Islet of Langerhans (tissue), 1 donor: ENCODE measurements at regions not wholly inside any gene's neighbourhood (a gene's known extent, or its start where the extent isn't known, plus 50 kb on each side); places are given as distances from the start of the nearest gene placed in this dataset.

Experiments
- FAIRE-seq: peaks from one replicate; lab custom pipeline; 2011; peaks lifted over from hg19 to GRCh38; lab: Jason Lieb, UNC

DNA sequence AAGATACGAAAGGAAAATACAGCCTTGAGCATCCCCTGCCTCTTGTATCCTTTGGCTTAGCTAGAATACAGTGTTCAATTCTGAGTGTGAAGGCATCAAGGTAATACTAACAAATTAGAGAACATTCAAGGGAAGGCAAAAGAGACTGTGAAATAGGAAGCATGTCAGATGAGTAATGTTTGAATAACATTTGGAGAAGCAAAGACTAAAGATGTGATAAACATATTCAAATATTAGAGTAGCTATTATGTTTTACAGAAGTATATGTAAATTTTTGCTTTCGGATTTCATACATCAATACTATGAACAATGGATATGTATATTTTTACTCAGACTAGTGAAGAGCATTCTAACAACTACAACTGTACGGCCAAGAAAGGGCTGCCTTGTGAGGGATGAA is 161.7 kb upstream of the FN1 start:
- no peak for FAIRE-seq

GRCh38 chr2:215594766-215595165 is 158.9 kb upstream of the FN1 start:
- FAIRE-seq: no peak

GRCh38 chr2:215590010-215590745 is 154.3 kb upstream of the FN1 start:
- FAIRE-seq: no peak

GRCh38 chr2:215583881-215584280 is 148.0 kb upstream of the FN1 start:
- FAIRE-seq: no peak

GRCh38 chr2:215579809-215580208 is 143.9 kb upstream of the FN1 start:
- no peak for FAIRE-seq

DNA sequence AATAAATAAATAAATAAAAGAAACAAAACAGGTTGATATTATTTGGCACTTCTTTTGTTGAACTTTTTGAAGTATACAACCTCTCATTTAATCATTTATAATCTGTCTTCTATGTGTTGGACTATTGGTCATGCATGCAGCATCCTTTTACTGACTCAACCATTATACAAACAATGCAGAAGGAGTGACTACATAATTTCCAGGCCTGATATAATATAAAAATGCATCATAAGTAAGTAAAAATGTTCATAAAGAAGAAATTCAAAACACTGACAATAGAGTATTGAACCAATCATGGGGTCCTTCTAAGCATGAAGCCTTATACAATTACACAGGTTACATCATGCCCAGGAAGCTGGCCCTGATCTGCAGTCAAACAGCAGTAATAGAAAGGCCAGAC is 141.5 kb upstream of the FN1 start:
- no peak for FAIRE-seq

GRCh38 chr2:215576572-215576971 is 140.7 kb upstream of the FN1 start:
- no peak for FAIRE-seq

DNA sequence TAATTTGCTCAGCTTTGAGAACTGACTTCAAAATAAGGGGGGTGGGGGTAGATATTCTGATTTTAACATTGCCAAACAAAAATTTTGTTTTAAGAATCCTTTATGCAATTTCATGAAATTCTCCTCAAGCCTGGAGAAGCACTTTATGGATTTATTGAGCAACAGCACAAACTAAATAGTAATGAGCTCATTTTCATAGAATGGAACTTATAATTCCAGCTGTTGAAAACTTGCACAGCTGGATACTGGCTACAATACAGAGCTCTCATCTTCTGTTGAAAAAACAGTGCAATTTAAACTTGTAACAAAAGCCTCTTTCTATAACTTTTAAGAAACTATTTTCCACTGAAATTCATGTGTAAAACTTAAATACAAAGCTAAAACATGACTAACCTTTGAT is 137.6 kb upstream of the FN1 start:
- FAIRE-seq: no peak

- no peak for FAIRE-seq
These were observed 136.5 kb upstream of the FN1 start for GRCh38 chr2:215572341-215572848.

DNA sequence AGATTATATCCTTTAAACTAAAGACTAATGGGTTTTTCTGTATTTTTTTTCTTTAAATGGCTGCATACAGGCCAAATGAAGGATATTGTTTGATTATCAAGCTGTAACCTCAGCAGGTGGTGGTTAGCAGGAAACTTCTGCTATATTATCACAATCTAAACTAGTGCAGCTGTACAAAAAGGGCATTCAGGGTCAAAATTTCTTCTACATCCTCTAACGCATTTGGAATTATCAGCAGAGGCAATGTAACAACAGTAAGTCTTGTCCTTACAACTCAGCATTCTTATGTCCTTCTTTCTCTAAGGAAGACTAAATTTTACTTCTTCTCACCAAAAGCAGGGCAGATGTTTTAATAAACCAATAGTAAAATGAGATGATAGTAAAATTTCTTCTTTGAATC is 135.8 kb upstream of the FN1 start:
- FAIRE-seq: no peak

DNA sequence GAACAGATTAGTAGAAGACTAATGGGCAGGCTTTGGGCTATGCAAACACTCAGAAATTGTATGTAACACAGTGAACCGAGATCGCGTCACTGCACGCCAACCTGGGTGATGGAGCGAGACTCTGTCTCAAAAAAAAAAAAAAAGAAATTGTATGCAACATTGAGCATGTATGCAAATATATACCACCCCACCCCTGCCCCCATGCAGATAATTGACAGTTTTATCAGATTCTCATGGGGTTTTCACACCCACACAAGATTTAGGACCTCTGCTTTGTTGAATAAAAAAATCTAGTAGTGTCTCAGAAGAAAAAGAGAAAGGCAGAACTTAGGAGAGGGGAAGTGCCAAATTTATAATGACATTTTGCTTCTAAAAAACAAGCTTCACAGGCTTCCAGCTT is 131.6 kb upstream of the FN1 start:
- no peak for FAIRE-seq

DNA sequence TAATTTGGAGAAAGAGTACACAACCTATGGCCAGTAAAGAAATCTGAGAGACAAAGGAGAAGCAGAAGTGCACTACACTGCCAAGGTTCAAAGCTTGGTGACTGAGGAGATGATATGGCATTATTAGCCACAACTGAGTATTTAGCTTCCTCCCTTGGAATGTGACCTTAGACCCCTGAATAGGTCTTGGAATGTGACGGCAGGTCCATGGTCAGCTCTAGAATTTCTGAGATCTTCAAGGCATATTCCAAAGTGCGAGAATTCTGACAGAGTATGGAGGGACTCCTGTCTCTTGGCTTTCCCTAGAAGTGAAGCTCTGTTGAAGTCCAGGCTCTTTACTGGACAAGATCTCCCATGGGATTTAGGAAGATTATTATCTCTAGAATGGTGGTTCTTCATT is 130.0 kb upstream of the FN1 start:
- no peak for FAIRE-seq

- no peak for FAIRE-seq
These were observed 121.8 kb upstream of the FN1 start for GRCh38 chr2:215557701-215558100.

- no peak for FAIRE-seq
These were observed 121.1 kb upstream of the FN1 start for GRCh38 chr2:215556979-215557378.

DNA sequence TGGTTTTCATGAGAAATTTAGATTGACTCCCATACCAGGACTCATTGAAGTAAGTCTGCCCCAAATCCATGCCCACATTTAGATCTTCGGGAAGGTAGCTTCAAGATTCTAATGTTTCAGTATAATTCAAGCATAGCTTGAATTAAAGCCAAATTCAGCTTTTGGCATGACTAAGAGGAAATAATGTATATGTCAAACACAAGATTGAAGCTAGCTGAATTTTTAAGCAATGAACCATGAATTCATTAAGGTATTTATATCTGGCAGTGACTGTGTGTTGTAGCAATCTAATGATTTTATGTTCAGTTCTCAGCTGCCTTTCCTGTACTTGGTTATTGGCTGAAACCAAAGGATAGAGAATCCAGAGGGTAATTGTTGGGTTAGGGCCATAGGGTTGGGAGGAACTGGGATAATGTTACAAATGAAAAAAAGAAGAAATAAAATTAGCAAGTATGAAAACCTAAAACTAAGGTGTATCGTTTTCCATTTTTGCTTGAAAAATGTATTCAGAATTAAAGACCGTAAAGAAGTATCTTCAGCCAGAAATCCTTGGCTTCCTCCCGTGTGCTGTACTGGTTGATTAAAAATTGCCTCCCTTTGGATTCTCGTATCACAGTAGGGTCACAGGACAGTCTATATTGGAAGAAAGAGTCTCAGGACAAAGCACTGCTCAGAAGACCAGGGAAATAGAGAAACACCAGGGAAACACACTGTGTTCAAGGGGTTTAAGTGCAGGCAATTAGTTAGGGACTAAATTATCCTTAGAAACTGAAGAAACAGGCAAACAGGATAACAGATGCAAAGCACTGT is 119.0 kb upstream of the FN1 start:
- FAIRE-seq: no peak

GRCh38 chr2:215553946-215554345 is 118.1 kb upstream of the FN1 start:
- FAIRE-seq: no peak

- FAIRE-seq: no peak
These were observed 116.3 kb upstream of the FN1 start for GRCh38 chr2:215552144-215552580.

GRCh38 chr2:215550331-215550730 is 114.5 kb upstream of the FN1 start:
- no peak for FAIRE-seq

GRCh38 chr2:215548714-215549113 is 112.8 kb upstream of the FN1 start:
- FAIRE-seq: no peak

- FAIRE-seq: no peak
These were observed 106.8 kb upstream of the FN1 start for GRCh38 chr2:215542690-215543089.

DNA sequence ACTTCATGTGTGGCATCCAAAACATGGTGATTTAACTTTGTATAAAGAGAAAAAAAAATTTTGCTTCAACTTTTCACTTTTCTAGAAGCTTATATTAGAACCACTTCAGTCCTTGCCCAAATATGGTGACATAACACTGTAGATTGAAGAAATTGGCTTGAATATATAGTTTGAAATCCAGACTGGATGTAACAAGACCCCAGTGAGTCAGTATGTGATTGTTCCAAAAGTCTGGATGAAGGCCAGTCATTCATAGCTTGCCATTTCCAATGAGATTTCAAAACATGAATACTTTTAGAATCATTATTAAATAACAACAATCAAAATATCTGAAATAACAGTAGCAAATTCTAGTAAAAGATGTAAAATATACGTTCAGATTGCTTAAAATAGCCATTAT is 104.8 kb upstream of the FN1 start:
- no peak for FAIRE-seq

GRCh38 chr2:215537611-215538010 is 101.7 kb upstream of the FN1 start:
- no peak for FAIRE-seq

GRCh38 chr2:215536510-215536909 is 100.6 kb upstream of the FN1 start:
- no peak for FAIRE-seq

- peak; percentile 27 for FAIRE-seq
These were observed 99.9 kb upstream of the FN1 start for GRCh38 chr2:215535741-215536140.
